Calu3 (cell line): ENCODE measurements at regions not wholly inside any gene's neighbourhood (a gene's known extent, or its start where the extent isn't known, plus 50 kb on each side); places are given as distances from the start of the nearest gene placed in this dataset.

Source experiments
- BruUV-seq: library from RNA; stranded (reverse); fragments of 400-500 nt; replicated peaks from 2 replicates; lab custom pipeline; 2021; lab: Mats Ljungman, UMichigan
- CTCF ChIA-PET: fragments of 300-600 bp; sonication (Branson Sonifier 250); formaldehyde crosslinking; loops from one replicate; lab custom pipeline; 2022; ENCODE audit warnings: antibody characterized with exemption; lab: Charles Lee
- DNase-seq: peaks from one replicate; pipeline ENCODE4 v3.0.0; 2022
- H3K27ac Mint-ChIP-seq: one replicate; pipeline ENCODE4 v1.8.0; 2022; ENCODE audit warnings: mixed read lengths; ENCODE audit not compliant: unreplicated experiment
- H3K27me3 Mint-ChIP-seq: one replicate; pipeline ENCODE4 v1.8.0; 2022; ENCODE audit warnings: mixed read lengths; ENCODE audit not compliant: unreplicated experiment
- H3K36me3 Mint-ChIP-seq: one replicate; pipeline ENCODE4 v1.8.0; 2022; ENCODE audit warnings: mild to moderate bottlenecking, moderate library complexity, mixed read lengths; ENCODE audit not compliant: insufficient read depth, unreplicated experiment
- H3K4me1 Mint-ChIP-seq: one replicate; pipeline ENCODE4 v1.8.0; 2022; ENCODE audit warnings: mild to moderate bottlenecking, low read depth, mixed read lengths; ENCODE audit not compliant: unreplicated experiment
- H3K4me3 Mint-ChIP-seq: one replicate; pipeline ENCODE4 v1.8.0; 2022; ENCODE audit warnings: mild to moderate bottlenecking, low read depth, moderate library complexity, mixed read lengths; ENCODE audit not compliant: unreplicated experiment
- H3K9me3 Mint-ChIP-seq: one replicate; pipeline ENCODE4 v1.8.0; 2022; ENCODE audit warnings: low read depth, mixed read lengths; ENCODE audit not compliant: unreplicated experiment
- intact Hi-C: fragments of 100-400 bp; cut with micrococcal nuclease; formaldehyde crosslinking; loops from one replicate; pipeline ENCODE4 v1.10.0; 2022; ENCODE audit not compliant: unreplicated experiment
- TF ChIP-seq, protein P1 (sequence below): fragments of 200-600 bp; IDR thresholded peaks from one replicate; pipeline ENCODE4 v1.8.0; 2022; ENCODE audit warnings: antibody characterized with exemption; ENCODE audit not compliant: unreplicated experiment

DNA sequence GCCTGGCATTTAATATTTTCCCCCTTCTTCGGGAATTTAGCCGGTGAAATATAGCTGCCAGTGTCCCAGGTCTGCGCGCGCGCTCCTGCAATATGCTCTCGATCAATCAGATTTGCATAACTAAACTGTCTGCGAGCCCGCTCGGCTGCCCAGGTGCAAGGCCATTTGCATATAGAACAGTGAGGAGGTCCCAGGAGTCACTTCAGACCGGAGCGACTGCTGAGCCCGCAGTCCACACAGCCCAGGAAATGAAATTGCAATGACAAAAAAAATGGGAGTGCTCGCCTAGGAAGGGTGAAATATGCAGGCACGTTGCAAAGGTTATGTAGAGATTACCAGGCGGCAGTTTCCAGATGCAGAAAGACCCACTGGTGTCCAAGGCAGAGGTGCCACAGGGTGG is 228.5 kb downstream of the VRK1 start:
- intact Hi-C loops = no loop called here
- BruUV-seq = no TSS peak
- TF ChIP-seq, protein P1, sequence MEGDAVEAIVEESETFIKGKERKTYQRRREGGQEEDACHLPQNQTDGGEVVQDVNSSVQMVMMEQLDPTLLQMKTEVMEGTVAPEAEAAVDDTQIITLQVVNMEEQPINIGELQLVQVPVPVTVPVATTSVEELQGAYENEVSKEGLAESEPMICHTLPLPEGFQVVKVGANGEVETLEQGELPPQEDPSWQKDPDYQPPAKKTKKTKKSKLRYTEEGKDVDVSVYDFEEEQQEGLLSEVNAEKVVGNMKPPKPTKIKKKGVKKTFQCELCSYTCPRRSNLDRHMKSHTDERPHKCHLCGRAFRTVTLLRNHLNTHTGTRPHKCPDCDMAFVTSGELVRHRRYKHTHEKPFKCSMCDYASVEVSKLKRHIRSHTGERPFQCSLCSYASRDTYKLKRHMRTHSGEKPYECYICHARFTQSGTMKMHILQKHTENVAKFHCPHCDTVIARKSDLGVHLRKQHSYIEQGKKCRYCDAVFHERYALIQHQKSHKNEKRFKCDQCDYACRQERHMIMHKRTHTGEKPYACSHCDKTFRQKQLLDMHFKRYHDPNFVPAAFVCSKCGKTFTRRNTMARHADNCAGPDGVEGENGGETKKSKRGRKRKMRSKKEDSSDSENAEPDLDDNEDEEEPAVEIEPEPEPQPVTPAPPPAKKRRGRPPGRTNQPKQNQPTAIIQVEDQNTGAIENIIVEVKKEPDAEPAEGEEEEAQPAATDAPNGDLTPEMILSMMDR = no peak
- no peak for DNase-seq
- Mint-ChIP-seq H3K4me1 (no peaks in the 10 kb centered on the region), H3K27ac (no peak overlapping the region), H3K27me3 (no peaks in the 10 kb centered on the region), H3K4me3 (no peak overlapping the region), H3K9me3 (peaks cover 2% of the 10 kb centered on the region), H3K36me3 (no peaks in the 10 kb centered on the region)
- CTCF ChIA-PET = no interaction called here

DNA sequence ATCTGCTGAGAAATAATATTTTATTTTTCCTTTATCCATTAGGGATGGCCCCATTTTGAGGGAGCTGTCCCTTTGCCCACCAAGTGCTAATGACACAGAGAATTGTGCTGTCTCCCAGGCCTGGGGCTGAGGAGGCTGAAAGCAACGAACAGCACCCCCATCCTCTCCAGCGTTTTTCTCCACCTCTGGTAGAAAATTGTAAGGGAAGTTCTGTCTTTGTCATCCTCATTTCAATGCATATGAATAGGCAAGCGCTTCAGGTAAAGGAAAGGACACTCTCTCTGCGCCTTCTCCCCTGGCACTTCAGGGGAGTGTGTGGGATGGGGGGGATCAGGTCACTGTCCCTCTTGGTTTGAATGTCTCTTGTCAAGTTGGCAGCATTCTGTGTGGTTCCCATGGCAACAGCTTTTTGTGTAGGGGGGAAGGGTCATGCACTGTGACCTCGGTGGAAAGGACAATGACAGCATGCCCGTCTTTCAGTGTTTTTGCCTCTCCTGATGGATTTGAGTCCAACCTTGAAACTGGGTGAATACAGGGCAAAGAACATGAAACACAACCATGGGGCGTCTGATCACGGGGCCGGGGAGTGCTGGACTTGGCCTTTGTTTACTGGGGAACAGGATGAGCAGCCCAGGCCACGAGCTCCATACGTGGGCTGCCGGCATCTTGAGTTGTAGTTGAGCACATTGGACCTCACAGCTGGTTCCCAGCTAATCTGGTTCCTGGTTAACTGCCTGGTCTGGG is 230.2 kb downstream of the VRK1 start:
- TF ChIP-seq, protein P1 = no peak
- no TSS peak for BruUV-seq
- H3K9me3 Mint-ChIP-seq = peaks cover 5% of the 10 kb centered on the region
- H3K36me3 Mint-ChIP-seq = no peaks in the 10 kb centered on the region
- H3K4me1 Mint-ChIP-seq = no peaks in the 10 kb centered on the region
- H3K27me3 Mint-ChIP-seq = no peaks in the 10 kb centered on the region
- CTCF ChIA-PET = interaction anchor here (0.6 kb wide), 1 partner anchor 460 kb away, joined by 3 read pairs; no protein-coding TSS in a partner anchor
- H3K27ac Mint-ChIP-seq = no peak overlapping the region
- no peak overlapping the region for H3K4me3 Mint-ChIP-seq
- no peak for DNase-seq
- intact Hi-C loops = no loop called here

DNA sequence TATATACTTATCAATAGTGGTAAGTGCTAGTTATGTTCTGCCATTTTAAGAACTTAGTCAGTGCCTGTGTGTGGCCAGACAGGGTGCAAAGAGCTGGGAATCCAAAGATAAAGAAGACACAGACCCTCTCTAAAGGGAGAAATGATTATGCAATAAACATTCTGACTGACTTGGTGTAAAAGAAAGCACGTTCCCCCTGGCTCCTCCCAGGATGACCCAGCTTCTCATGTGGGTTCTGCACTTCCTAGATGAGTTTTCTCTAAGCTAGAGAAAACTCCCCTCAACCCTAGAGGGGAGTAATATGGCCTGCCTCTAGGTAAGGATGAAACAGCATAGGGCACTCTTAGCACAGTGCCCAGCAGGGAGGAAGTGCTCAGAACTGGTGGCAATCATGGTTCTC is 231.2 kb downstream of the VRK1 start:
- no peak for DNase-seq
- no TSS peak for BruUV-seq
- peaks cover 5% of the 10 kb centered on the region for H3K9me3 Mint-ChIP-seq
- H3K27me3 Mint-ChIP-seq = no peaks in the 10 kb centered on the region
- intact Hi-C loops = no loop called here
- CTCF ChIA-PET = no interaction called here
- H3K27ac Mint-ChIP-seq = no peak overlapping the region
- TF ChIP-seq, protein P1 = no peak
- no peaks in the 10 kb centered on the region for H3K36me3 Mint-ChIP-seq
- no peak overlapping the region for H3K4me3 Mint-ChIP-seq
- no peaks in the 10 kb centered on the region for H3K4me1 Mint-ChIP-seq

DNA sequence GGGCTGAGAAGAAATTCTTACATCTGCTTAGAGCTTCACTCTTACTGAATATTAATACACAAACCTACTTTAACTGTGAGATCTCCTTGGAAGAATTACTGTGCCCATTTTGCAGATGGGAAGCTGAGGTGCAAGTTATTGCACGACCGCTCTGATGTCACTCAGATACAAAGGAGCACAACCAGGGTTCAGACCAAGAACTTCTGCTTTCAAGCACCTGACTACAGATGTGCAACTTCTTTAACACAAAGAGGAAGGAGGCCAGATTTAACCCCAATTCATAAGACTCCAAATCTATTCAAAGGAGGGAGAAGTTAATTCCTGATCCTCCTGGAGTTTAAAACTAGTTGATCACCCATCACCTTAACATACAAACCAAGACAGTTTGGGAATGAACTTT is 232.6 kb downstream of the VRK1 start:
- Mint-ChIP-seq H3K36me3 (no peaks in the 10 kb centered on the region), H3K9me3 (peaks cover 5% of the 10 kb centered on the region), H3K27ac (no peak overlapping the region), H3K4me3 (no peak overlapping the region), H3K27me3 (no peaks in the 10 kb centered on the region), H3K4me1 (no peaks in the 10 kb centered on the region)
- BruUV-seq = no TSS peak
- intact Hi-C loops = no loop called here
- DNase-seq = no peak
- TF ChIP-seq, protein P1 = no peak
- CTCF ChIA-PET = no interaction called here
